ENCODE measurements at regions not wholly inside any gene's neighbourhood (a gene's known extent, or its start where the extent isn't known, plus 50 kb on each side); places are given as distances from the start of the nearest gene placed in this dataset.

GRCh38 chr16:5454349-5454748 is 356.8 kb upstream of the EEF2KMT start:
- H3K9ac ChIP-seq (ENCODE audit: insufficient read depth in 1 of 2, low read length in 2 of 2): no peak overlapping the region
- no peak for DNase-seq
- no peak for ATAC-seq (ENCODE audit: insufficient read depth, low FRiP score)
- no peaks in the 10 kb centered on the region for H3K9me3 ChIP-seq (ENCODE audit: control insufficient read depth in 4 of 4, insufficient read depth in 3 of 4, low read length in 3 of 4)
- H3K4me3 ChIP-seq: no peak overlapping the region
- peaks cover 0 to 7% (median 0%) of the 10 kb centered on the region in 3 donors for H3K27me3 ChIP-seq (ENCODE audit: control insufficient read depth in 3 of 3, insufficient read depth in 3 of 3, low read length in 2 of 3)
- H3K27ac ChIP-seq (ENCODE audit: low read depth in 1 of 2, low read length in 1 of 2): no peak overlapping the region
- H3K36me3 ChIP-seq (ENCODE audit: control insufficient read depth in 4 of 4, insufficient read depth in 4 of 4, low read length in 4 of 4): no peaks in the 10 kb centered on the region
- no peak for TF ChIP-seq CTCF (IDR thresholded peaks at IDR 0.05; ENCODE audit: control extremely low read depth, extremely low read depth)
- H3K4me1 ChIP-seq (ENCODE audit: control insufficient read depth in 5 of 5, insufficient read depth in 5 of 5, low read length in 5 of 5): no peaks in the 10 kb centered on the region

- peaks cover 0 to 6% (median 0%) of the 10 kb centered on the region in 4 donors for H3K9me3 ChIP-seq (ENCODE audit: control insufficient read depth in 4 of 4, insufficient read depth in 3 of 4, low read length in 3 of 4)
- H3K27ac ChIP-seq (ENCODE audit: low read depth in 1 of 2, low read length in 1 of 2): no peak overlapping the region
- no peaks in the 10 kb centered on the region for H3K36me3 ChIP-seq (ENCODE audit: control insufficient read depth in 4 of 4, insufficient read depth in 4 of 4, low read length in 4 of 4)
- TF ChIP-seq CTCF (IDR thresholded peaks at IDR 0.05; ENCODE audit: control extremely low read depth, extremely low read depth): no peak
- H3K27me3 ChIP-seq (ENCODE audit: control insufficient read depth in 3 of 3, insufficient read depth in 3 of 3, low read length in 2 of 3): peaks cover 0 to 8% (median 0%) of the 10 kb centered on the region in 3 donors
- H3K4me1 ChIP-seq (ENCODE audit: control insufficient read depth in 5 of 5, insufficient read depth in 5 of 5, low read length in 5 of 5): no peaks in the 10 kb centered on the region
- H3K4me3 ChIP-seq: no peak overlapping the region
- 37 to 48% methylated on average over 7 of the region's 7 CpGs for WGBS, 2 donors
- ATAC-seq (ENCODE audit: insufficient read depth, low FRiP score) (no peak), DNase-seq (no peak)
- H3K9ac ChIP-seq (ENCODE audit: insufficient read depth in 1 of 2, low read length in 2 of 2): no peak overlapping the region
These were observed 354.0 kb upstream of the EEF2KMT start for GRCh38 chr16:5451641-5452040.

- no peak overlapping the region for H3K4me3 ChIP-seq
- ATAC-seq (ENCODE audit: insufficient read depth, low FRiP score) (no peak), DNase-seq (no peak)
- no peak overlapping the region for H3K27ac ChIP-seq (ENCODE audit: low read depth in 1 of 2, low read length in 1 of 2)
- H3K9ac ChIP-seq (ENCODE audit: insufficient read depth in 1 of 2, low read length in 2 of 2): no peak overlapping the region
- peaks cover 0 to 7% (median 0%) of the 10 kb centered on the region in 4 donors for H3K9me3 ChIP-seq (ENCODE audit: control insufficient read depth in 4 of 4, insufficient read depth in 3 of 4, low read length in 3 of 4)
- no peaks in the 10 kb centered on the region for H3K4me1 ChIP-seq (ENCODE audit: control insufficient read depth in 5 of 5, insufficient read depth in 5 of 5, low read length in 5 of 5)
- TF ChIP-seq CTCF (IDR thresholded peaks at IDR 0.05; ENCODE audit: control extremely low read depth, extremely low read depth): no peak
- H3K27me3 ChIP-seq (ENCODE audit: control insufficient read depth in 3 of 3, insufficient read depth in 3 of 3, low read length in 2 of 3): peaks cover 0 to 8% (median 0%) of the 10 kb centered on the region in 3 donors
- WGBS, 2 donors: 29 to 30% methylated on average over 15 of the region's 15 CpGs
- no peaks in the 10 kb centered on the region for H3K36me3 ChIP-seq (ENCODE audit: control insufficient read depth in 4 of 4, insufficient read depth in 4 of 4, low read length in 4 of 4)
These were observed 353.0 kb upstream of the EEF2KMT start for GRCh38 chr16:5450409-5451104.

DNA sequence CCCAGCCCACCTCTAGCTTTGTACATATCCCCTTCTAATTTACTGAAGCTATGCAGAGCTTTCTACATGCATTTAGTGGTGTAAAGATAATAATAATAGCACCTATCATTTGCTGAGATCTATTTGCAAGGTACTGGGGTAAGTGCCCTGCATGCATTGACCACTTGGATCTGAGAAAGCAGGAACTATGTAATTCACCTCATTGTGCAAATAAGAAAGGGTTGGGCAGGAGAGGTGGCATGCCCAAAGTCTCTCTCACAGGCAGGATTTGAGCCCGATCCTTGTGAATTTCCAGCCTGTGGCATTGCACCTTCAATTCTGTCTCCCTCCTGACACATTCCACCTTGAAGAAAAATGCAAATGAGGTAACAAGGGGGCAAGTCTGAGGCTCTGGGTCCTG is 352.3 kb upstream of the EEF2KMT start:
- DNase-seq: no peak
- TF ChIP-seq CTCF (IDR thresholded peaks at IDR 0.05; ENCODE audit: control extremely low read depth, extremely low read depth): no peak
- no peak for ATAC-seq (ENCODE audit: insufficient read depth, low FRiP score)
- H3K9ac ChIP-seq (ENCODE audit: insufficient read depth in 1 of 2, low read length in 2 of 2): no peak overlapping the region
- no peak overlapping the region for H3K27ac ChIP-seq (ENCODE audit: low read depth in 1 of 2, low read length in 1 of 2)
- no peak overlapping the region for H3K4me3 ChIP-seq
- H3K36me3 ChIP-seq (ENCODE audit: control insufficient read depth in 4 of 4, insufficient read depth in 4 of 4, low read length in 4 of 4): no peaks in the 10 kb centered on the region
- H3K4me1 ChIP-seq (ENCODE audit: control insufficient read depth in 5 of 5, insufficient read depth in 5 of 5, low read length in 5 of 5): no peaks in the 10 kb centered on the region
- WGBS, 2 donors: 28 to 71% methylated on average over 1 of the region's 1 CpG
- peaks cover 0 to 7% (median 0%) of the 10 kb centered on the region in 4 donors for H3K9me3 ChIP-seq (ENCODE audit: control insufficient read depth in 4 of 4, insufficient read depth in 3 of 4, low read length in 3 of 4)
- peaks cover 0 to 8% (median 0%) of the 10 kb centered on the region in 3 donors for H3K27me3 ChIP-seq (ENCODE audit: control insufficient read depth in 3 of 3, insufficient read depth in 3 of 3, low read length in 2 of 3)

All from lung (tissue), 11 donors.